ENCODE measurements at regions not wholly inside any gene's neighbourhood (a gene's known extent, or its start where the extent isn't known, plus 50 kb on each side); places are given as distances from the start of the nearest gene placed in this dataset.

DNA sequence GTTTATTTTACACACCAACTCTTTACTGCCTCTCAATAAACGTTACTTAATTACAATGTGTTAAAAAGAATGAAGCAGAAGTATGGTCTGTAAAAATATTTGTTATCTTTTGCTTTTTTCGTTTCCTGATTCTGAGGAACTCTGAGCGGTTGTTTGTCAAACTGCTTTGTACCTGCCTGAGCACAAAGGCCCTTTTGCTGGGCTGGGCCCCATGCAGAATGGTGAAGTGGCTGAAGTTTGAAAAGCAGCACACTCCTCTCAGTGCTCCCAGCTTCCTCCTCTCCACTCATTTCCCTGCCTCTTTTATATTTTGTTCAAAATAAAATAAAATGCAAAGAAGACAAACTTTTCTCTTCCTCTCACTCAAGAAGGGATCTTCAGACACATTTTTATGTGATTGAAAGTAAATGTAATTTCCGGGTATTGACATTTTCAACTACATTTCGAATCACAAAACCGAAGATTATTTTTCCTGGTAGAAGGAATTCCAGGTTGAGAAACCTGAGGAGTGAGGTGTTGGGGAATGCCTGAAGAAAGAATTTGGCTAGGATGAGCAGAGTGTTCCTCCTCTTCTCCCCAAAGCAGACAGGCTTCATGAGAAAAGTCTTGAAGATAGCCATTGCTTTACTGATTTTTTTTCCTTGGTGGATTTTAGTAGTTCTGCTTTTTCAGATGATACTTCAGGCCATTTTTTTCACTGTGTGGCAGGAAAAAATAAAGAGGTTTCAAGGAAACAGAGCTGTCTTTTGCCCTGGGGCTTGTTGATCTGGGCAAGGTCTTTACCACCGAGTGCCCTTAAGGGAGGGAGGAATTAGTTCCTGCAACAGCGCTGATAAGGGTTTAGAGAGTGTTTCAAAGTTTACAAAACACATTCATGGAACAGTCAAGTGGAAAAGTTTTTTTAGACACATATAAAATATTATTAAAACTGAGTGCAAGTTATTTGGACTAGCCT, 229.8 kb downstream of the NFKBIZ start:
- Histone ChIP-seq H3K27me3 (no peaks in the 10 kb centered on the region), H3K9ac (ENCODE audit: low read depth in 2 of 2, low read length in 2 of 2) (peak overlapping the region in 1 of 2 donors; percentile 51), H3K27ac (peak overlapping the region; percentile 84), H3K4me3 (no peak overlapping the region), H3K4me1 (peaks cover 6% of the 10 kb centered on the region), H3K9me3 (no peaks in the 10 kb centered on the region), H3K36me3 (no peaks in the 10 kb centered on the region)
- peak; percentile 50 for DNase-seq
- TF ChIP-seq, protein P1, sequence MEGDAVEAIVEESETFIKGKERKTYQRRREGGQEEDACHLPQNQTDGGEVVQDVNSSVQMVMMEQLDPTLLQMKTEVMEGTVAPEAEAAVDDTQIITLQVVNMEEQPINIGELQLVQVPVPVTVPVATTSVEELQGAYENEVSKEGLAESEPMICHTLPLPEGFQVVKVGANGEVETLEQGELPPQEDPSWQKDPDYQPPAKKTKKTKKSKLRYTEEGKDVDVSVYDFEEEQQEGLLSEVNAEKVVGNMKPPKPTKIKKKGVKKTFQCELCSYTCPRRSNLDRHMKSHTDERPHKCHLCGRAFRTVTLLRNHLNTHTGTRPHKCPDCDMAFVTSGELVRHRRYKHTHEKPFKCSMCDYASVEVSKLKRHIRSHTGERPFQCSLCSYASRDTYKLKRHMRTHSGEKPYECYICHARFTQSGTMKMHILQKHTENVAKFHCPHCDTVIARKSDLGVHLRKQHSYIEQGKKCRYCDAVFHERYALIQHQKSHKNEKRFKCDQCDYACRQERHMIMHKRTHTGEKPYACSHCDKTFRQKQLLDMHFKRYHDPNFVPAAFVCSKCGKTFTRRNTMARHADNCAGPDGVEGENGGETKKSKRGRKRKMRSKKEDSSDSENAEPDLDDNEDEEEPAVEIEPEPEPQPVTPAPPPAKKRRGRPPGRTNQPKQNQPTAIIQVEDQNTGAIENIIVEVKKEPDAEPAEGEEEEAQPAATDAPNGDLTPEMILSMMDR (IDR thresholded peaks at IDR 0.05) = no peak
- intact Hi-C loops (cut with DNase I) = no loop called here

DNA sequence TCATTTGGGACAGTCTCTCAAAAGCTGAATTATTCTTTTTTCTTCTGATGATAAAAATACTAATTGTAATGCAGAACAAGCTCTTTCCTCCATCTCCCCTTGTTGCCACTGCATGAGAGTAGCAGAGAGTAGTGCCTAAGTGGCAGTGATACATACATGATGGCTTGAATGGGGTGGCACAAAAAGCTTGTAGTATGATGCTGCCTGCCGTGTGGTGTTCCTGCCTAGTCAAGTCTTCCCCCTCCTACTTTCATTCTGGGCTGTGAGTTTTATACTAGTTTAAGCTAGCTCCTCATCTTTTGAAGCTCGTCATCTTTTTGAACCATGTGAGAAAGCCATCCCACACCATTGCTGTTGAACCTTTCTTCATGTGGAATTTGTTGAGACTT, 230.5 kb downstream of the NFKBIZ start:
- Histone ChIP-seq H3K27me3 (no peaks in the 10 kb centered on the region), H3K4me1 (peaks cover 6% of the 10 kb centered on the region), H3K36me3 (no peaks in the 10 kb centered on the region), H3K4me3 (no peak overlapping the region), H3K9ac (ENCODE audit: low read depth in 2 of 2, low read length in 2 of 2) (no peak overlapping the region), H3K9me3 (no peaks in the 10 kb centered on the region), H3K27ac (peak overlapping the region; percentile 84)
- intact Hi-C loops (cut with DNase I) = no loop called here
- TF ChIP-seq, protein P1 (IDR thresholded peaks at IDR 0.05) = no peak
- no peak for DNase-seq

DNA sequence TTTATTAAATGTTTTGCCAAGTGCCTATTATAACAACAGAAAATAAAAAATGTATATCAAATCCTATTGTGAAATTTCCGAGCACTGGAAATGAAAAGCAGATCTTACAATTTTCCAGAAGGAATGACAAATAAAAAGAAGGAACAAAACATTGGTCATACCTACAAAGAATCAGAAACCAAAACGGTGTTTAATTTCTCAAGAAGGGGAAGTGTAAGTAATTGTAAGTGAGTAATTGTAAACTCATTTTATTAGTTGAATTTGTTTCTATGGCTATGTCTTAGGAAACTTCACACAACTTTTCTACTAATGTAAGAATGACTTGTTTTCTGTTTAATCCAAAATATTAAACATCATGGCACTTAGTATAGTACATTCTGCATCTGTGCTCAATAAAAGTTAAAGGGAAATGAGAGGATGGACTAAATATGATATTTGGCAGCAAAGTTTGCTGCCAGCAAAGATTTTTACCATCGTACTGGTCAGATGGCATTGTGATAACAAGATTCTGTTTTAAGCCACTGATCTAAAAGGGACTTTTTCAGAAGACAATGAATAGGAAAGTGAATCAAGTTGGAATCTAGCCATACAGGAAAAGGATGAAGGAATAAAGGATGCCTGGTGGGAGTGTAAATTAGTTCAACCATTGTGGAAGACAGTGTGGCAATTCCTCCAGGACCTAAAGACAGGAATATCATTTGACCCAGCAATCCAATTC, 232.4 kb downstream of the NFKBIZ start:
- TF ChIP-seq, protein P1 (IDR thresholded peaks at IDR 0.05) = no peak
- no peaks in the 10 kb centered on the region for H3K9me3 ChIP-seq
- peaks cover 6% of the 10 kb centered on the region for H3K4me1 ChIP-seq
- H3K27me3 ChIP-seq = no peaks in the 10 kb centered on the region
- H3K36me3 ChIP-seq = no peaks in the 10 kb centered on the region
- intact Hi-C loops (cut with DNase I) = no loop called here
- H3K9ac ChIP-seq (ENCODE audit: low read depth in 2 of 2, low read length in 2 of 2) = no peak overlapping the region
- H3K4me3 ChIP-seq = no peak overlapping the region
- DNase-seq = no peak
- no peak overlapping the region for H3K27ac ChIP-seq

DNA sequence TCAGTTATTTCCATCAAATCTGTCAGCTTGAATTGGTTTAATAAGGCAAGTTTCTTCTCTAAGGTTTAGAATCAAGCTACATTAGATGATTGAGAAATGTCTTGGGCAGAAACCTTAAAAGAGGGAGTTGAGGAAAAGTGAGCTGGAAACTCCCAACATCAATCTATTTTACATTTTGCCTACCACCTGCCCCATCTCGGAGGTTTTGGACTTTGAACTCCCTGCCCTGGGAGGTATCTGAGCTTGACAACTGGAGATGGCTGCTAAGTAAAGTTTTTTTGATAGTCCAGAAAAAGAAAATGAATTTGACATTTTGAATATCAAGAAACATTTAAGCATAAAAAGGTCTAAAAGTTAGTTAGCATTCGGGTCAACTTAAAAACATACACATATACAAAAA, 234.2 kb downstream of the NFKBIZ start:
- Histone ChIP-seq H3K4me3 (no peak overlapping the region), H3K27me3 (no peaks in the 10 kb centered on the region), H3K9me3 (no peaks in the 10 kb centered on the region), H3K4me1 (peaks cover 2% of the 10 kb centered on the region), H3K36me3 (no peaks in the 10 kb centered on the region), H3K9ac (ENCODE audit: low read depth in 2 of 2, low read length in 2 of 2) (no peak overlapping the region), H3K27ac (no peak overlapping the region)
- intact Hi-C loops (cut with DNase I) = no loop called here
- TF ChIP-seq, protein P1 (IDR thresholded peaks at IDR 0.05) = no peak
- peak; percentile 64 for DNase-seq

DNA sequence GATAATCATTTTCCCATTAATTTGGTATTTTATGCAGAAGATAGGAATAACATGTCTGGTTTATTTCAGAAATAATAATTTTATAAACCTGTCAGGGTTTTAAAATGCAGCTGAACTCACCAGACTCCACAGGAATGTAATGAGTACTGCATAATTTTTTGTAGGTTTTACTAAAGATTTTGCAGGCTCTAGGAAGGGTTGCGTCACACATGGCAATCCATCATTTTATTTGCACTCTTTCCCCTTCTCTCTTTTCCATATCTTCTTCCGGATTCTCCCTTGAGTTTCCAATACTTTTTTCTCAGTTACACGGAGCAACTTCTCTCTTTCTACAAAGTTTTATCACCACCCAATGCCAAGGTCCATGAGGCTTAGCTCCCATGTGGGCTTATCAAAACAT, 234.7 kb downstream of the NFKBIZ start:
- no peaks in the 10 kb centered on the region for H3K27me3 ChIP-seq
- peak overlapping the region; percentile 61 for H3K27ac ChIP-seq
- H3K9ac ChIP-seq (ENCODE audit: low read depth in 2 of 2, low read length in 2 of 2) = no peak overlapping the region
- H3K9me3 ChIP-seq = no peaks in the 10 kb centered on the region
- no peak for DNase-seq
- H3K4me1 ChIP-seq = no peaks in the 10 kb centered on the region
- TF ChIP-seq, protein P1 (IDR thresholded peaks at IDR 0.05) = no peak
- no peaks in the 10 kb centered on the region for H3K36me3 ChIP-seq
- no peak overlapping the region for H3K4me3 ChIP-seq
- intact Hi-C loops (cut with DNase I) = no loop called here
